HG03097 (cell line): ENCODE measurements at regions not wholly inside any gene's neighbourhood (a gene's known extent, or its start where the extent isn't known, plus 50 kb on each side); places are given as distances from the start of the nearest gene placed in this dataset.

Experiments used
- ATAC-seq: cut with Tn5 transposase; IDR thresholded peaks from one replicate; pipeline ENCODE4 v1.9.1; 2021; ENCODE audit not compliant: unreplicated experiment, low FRiP score

DNA sequence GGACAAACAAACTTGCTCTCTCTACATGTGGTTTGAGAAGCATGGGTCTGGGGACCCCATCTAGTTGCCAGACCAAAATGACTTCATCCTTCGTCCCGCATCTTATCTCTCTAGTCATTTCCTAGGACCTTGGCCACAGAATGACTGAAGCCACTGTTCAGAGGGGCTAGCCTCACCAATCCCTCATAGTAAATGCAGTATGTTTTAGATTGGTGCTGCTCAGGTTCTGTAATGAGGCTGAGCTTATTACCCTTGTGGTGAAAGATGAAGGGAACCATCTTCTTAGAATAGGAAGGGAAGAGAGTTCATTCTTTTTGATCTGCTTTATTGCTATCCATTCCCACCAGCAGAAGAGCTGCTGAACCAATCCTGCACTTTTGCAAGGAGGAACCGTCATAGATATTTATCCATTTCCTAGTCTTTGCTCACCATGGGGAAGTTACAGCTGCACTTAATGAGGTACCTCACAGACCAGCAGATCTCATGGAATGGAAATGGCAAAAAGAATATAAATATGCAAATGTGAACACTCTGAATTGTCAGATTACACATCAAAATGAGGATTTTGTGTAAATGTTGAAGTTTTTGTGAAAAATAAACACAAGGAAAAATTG lies 436.7 kb downstream of the LPIN1 start:
- no peak for ATAC-seq

DNA sequence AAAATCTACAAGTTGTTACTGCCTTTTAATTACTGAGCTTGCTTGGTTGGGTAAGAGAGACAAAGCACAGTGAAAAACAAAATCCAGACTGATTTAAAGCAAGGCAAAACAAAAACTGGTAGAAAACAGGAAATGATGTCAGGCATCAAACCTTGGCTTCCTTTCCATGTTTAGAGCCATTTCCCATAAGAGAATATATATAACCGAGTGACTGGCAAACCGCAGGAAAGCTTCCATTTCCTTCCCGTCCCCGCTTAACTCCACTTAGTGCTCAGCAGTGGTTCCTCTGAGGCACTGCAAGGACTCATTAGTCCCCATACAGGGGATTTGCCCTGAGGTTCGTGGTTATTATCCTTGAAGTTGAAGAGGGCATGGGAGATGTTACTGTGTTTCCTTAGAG lies 446.3 kb downstream of the LPIN1 start:
- ATAC-seq = no peak

DNA sequence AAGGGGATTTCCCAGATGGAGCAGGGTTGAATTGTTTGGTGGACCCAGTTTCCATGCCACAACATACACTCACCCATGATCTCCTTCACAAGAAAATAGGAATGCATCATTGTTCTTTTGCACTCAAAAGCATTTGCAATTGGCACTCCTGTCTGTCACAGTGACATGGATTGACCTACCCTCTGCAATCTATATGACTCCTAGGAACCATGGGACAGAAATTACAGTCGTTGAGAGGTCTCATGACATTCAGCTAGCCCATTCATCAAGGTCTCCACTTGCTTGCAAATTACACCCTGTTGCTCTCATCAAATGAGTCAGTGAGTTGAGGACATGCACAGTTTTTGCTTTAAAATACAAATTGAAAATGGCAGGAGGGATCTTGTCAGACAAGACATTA lies 448.5 kb downstream of the LPIN1 start:
- ATAC-seq = no peak

DNA sequence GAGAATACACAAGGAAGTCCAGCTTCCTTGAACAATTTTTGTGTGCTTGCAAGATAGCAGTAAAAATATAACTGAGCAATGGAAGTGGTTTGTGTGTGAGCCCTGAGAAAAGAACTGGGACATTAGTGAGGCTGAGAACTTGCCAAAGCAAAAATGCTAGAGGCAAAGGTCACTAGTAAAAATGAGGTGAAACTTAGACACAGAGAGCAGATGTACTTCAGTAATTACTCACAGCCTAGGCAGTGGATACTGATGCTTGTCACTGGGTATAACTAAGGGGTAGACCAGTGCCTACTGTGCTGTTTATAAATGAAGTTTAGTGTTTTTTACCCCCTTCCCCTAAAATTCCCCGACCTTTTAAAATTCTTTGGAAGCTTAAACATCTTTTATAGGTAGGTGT lies 450.1 kb downstream of the LPIN1 start:
- ATAC-seq = no peak

DNA sequence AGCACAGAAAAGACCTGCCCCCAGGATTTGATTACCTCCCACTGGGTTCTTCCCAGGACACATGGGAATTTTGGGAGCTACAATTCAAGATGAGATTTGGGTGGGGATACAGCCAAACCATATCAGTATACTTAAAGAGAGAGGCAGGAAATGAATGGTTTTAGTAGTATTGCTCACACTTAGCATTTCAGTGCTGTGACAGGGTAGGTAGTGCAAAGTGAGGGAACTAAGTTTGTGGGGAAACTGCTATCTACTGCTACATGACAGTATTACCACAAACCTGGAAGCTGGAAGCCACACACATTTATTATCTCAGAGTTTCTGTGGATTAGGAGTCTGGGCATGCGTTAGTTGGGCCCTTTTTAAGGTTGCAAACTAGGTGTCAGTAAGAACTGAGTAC lies 450.7 kb downstream of the LPIN1 start:
- ATAC-seq = no peak

DNA sequence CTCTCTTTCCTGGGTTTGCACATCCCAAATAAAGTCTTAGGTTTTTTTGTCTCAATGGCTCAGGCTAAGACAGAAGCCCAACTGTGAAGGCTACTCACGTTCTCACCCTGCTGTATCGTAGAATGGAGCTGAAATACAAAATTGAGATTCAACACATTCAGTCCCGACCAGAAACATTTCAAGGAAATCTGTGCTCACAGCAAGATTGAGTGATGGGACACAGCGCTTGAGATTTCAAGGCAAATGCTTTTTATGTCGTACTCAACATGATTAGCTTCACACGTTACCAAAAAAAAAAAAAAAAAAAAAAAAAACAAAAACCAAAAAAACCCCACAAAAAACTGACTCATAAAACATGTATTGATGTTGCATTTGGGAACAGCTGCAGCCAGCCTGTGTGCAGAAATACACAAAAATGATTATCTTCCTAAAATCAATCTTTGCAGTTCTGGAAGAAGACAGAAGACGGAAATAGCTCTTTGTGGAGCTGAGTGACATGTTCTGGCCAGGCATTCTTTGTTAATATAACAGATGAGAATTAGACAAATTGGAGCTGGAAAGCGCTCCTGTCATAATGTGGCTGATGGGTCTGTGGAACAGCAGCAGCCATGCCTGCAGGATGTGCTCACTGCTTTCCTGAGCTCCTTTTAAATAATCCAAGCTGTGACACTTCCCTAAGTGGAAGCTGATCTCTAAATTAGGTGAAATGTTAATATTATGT lies 453.2 kb downstream of the LPIN1 start:
- ATAC-seq = no peak

DNA sequence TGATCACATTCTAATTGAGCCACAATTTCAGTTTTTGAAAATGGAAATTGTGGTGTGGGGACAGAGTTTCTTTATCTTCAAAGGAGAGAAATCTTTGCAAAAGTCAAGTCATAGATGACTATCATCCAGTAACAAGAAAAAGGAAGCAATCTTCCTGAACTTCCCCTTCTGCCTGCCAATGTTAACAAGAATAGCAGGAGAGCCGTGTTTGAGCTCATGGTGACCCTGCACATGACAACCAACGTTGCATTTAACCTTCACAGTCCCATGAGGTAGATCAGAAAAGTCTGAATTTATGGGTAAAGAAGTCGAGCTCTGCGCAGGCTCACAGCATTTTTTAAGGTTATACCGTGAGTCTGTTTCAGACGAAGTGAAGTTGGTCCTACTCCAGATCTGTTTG lies 454.9 kb downstream of the LPIN1 start:
- no peak for ATAC-seq

DNA sequence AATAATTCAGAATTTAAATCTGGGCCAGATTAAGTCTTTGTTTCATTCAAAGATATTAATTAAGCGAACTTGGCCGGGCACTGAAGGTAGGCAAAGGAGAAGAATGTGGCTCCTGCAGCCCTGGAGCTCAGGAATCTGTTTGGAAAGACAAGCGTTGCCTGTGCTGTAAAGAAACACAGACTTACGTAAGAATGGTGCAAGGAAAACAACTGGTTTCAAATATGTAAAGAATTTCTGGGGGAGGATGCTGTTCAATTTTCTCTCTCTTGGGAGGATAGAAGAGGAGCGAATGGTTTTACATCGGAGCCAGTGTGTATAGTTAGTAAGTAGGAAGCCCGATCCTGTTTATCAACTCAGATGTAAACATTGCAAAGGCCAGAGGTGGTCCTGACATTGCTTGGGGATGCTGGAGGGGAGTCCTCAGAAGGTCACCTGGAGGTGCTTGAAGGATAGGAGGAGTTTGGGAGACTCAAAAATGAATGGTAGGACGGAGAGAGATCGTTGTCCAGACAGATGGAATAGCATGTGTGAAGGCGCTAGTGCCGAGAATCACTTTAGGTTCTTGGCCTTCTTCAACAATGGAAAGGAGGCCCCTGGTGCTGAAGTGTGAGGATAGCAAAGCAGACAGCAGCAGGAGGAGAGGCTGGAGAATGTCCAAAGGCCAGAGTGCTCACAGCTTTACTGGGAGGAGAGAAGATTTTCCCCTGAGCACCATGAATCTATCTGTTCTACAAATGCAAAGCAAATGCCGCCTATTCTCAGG lies 456.1 kb downstream of the LPIN1 start:
- ATAC-seq = no peak

DNA sequence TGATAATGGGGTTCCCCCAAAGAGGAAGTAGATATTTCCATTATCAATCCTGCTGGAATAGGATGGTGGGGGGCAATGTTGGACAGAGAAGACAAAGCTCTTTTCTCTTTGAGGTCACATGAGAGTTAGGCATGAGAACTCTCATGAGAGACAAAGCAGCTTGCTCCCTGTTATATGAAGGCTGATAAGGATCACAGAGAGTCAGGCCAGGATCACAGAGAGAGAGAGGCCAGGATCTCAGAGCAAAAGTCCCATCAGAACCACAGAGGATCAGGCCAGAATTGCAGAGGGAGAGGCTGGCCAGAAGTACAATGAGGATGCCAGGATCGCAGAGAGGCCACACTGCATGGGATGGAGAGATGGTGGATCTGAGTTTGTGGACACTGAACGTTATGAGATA lies 457.1 kb downstream of the LPIN1 start:
- no peak for ATAC-seq

DNA sequence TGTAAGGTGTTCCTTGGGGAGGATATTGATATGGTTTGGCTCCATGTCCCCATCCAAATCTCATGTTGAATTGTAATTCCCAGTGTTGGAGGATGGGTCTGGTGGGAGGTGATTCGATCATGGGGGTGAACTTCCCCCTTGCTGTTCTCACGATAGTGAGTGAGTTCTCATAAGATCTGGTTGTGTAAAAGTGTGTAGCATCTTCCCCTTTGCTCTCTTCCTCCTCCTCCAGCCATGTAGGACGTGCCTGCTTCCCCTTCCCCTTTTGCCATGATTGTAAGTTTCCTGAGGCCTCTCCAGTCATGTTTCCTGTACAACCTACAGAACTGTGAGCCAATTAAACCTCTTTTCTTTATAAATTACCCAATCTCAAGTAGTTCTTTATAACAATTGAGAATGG lies 458.7 kb downstream of the LPIN1 start:
- no peak for ATAC-seq

DNA sequence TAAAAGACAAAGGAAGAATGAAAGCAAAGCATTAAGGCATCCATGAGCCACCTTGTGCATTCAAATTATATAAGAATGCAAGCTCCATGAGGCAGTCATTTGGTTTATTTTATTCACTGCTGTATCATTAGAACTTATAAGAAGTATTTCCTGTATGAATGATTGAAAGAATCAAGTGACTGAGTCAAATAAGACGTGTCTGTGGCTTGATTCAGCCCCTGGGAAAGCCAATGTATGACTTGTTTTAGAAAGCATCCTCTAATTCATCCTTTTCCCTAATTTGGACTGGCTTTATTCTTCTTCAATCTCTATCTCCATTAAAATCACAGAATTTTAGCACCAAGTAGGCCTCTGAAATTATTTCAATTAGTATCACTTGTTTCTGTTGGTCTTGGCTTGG lies 461.1 kb downstream of the LPIN1 start:
- no peak for ATAC-seq

DNA sequence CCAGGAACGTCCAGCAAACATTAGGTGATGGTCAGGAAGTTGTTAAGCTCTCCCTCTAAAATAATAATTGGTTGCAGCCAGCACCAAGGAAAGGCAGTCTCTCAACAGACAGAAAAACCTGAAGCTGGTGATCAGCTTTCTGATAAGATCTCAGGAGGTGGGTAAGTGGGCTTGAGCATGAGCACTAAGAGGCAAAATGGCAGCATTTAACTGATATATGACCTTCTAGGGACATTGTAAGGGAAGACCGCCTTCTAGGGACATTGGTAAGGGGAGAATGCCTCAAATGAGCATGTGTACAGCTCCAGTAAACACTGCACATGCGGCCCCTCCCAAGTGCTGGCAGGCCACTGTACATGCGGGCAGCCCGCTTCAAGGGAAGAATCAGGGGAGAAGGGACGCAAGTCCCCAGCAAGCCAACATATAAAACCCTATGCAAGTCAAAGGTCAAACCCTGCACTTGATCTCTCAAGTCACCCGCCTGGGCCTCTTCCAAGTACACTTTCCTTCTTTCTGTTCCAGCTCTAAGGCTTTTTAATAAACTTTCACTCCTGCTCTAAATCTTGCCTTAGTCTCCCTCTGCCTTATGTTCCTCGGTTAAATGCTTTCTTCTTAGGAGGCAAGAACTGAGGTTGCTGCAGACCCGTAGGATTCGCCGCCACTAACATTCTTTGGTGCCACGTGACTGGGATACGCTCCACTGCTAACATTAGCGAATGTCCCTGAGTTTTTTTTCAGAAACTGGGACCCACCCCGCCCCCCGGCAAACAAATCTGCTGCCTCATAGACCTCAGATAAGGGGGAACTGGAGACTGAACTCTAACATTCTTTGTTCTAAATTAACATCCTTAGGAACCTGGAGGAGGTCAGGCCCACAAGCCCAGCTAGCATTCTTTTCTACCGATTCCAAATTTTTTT lies 463.8 kb downstream of the LPIN1 start:
- ATAC-seq = no peak

DNA sequence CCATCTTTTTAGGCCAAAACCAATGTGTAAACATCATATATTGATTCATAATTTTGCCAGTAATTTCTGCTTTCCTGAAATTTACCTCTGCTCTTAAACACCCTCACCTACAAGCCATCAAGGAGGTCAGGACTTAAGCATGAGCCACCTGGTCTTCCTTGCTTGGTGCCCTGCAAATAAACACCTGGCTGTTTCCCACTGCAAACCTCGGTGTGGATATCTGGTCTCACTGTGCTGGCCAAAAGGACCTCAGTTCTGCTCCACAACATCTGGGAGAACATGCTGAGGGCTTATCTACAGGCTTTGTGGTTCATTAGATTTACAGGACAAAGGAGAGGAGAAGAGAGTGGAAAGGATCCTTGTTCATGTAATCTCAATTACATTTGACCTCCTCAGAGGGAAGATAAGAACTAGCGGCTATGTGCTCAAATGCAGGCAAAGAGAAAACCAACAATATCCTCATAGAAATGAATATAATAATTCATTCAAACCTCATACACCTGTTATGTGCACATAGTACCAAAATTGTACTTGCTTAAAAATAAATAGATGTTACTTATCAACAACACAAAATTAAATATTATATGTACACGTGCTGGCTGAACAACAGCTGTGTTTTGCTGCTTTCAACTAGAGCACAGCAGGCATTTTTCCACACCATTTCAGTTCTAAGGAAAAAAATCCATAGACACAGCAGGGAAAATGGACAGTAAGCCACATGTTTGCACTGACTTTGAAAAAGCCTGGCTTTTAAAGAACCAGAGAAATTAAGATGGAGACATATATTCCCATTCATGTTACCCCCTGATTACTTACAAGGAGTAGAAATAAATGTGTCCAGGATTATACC lies 465.1 kb downstream of the LPIN1 start:
- no peak for ATAC-seq

DNA sequence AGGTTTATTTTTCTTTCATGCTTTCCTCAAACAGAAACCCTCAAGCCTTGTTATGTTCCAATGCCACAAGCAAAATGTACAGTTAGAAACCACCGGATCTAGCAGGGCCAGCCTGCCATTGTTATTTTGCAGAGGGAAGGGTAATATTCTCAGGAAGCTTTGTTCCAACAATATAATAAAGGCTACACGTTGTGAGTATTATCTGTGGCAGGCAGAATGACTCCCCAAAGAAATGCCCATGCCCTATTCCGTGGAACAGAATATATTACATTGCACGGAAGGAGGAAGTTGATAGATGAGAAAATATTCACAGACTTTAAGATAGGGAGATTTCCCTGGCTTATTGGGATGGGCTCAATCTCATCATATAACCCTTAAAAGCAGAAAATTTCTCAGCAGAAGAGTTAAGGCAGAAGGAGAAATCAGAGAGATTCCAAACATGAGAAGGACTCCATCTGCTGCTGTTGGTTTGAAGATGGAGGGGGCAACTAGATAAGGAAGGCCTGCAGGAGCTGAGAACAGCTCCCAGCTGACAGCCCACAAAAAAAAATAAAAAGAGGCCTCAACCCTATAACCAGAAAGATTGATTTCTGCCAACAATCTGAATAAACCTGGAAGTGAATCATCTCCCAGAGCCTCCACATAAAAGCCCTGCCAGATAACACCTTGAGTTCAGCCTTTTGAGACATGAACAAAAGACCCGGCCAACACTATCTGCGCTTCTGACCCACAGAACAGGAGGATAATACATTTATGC lies 466.6 kb downstream of the LPIN1 start:
- ATAC-seq = no peak

DNA sequence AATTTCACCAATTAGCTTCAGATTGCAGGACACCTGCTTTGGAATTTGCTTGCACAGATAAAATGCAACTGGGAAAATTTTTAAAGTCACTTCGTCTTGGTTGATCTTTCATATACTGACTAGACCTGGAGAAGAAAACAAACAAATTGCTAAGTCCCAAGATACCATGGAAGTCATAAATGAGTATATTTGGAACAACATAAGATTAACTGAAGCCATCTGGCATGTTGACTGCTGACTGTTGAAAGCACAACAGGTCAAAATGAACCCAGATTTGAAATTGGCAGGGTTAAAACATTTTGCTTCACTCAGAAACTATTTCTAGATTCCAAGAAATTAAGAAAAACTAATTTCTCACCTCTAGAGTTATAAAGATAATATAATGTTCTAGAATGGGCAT lies 470.7 kb downstream of the LPIN1 start:
- ATAC-seq = no peak

DNA sequence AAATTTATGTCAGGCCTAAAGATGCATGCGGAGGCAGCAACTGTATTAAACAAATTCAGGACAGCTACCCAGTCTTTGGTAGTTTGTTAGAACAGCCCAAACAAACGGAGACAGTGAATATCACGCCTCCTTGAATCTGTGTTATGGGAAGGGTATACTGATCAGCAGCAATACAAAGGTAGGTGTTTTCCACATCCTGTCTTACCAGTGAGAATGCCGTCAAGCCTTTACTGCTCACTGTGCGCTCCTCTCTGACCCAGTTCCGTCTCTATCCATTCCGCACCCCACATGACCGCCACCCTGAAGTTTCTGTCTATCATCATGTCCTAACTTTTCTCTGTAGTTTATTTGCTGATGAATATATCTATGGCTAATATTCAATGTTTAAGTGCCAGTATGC lies 473.3 kb downstream of the LPIN1 start:
- ATAC-seq = no peak

DNA sequence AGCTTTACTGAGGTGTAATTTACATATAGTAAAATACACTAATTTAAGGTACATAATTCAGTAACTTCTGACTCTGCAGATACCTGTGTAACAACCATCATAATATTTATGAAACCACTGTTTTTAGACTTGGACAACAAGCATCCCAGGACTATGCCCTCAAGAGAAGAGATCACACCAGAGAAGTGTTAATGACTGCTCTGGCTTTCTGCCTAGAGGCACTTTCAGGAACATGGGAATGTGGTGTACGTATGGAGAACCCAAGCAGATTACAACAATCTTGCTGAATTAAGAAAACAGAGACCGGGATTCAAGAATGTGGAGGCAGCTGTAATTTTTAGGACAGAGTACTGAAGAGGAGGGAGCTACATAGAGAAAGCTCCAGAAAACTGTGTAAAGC lies 475.2 kb downstream of the LPIN1 start:
- no peak for ATAC-seq

DNA sequence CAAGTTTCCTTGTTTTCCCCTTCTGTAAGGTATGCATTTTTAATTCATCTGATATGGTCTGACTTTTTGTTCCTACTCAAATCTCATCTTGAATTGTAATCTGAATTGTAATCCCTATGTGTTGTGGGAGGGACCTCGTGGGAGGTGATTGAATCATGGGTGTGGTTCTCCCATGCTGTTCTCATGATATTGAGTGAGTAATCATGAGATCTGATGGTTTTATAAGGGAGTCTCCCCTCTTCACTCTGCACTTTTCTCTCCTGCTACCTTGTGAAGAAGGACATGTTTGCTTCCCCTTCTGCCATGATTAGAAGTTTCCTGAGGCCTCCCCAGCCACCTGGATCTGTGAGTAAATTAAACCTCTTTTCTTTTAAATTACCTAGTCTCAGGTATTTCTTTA lies 476.1 kb downstream of the LPIN1 start:
- ATAC-seq = no peak

DNA sequence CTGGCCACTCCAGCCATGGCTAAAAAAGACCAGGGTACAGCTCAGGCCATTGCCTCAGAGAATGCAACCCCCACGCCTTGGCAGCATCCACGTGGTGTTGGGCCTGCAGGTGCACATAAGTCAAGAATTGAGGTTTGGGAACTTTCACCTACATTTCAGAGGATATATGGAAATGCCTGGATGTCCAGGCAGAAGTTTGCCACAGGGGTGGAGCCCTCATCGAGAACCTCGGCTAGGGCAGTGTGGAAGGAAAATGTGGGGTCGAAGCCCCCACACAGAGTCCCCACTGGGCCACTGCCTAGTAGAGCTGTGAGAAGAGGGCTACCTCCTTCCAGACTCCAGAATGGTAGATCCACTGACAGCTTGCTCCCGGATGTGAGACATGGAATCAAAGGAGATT lies 477.3 kb downstream of the LPIN1 start:
- ATAC-seq = no peak
